Suprapubic skin (tissue), 4 donors: ENCODE measurements at regions not wholly inside any gene's neighbourhood (a gene's known extent, or its start where the extent isn't known, plus 50 kb on each side); places are given as distances from the start of the nearest gene placed in this dataset.

ENCODE experiments used
- DNase-seq, 2 donors: peaks; one replicate each; pipeline ENCODE4 v3.0.0-alpha.2; 2019; ENCODE audit warnings: low spot score in 2 of 2
- H3K27ac ChIP-seq: fragments of 200-600 bp; sonication (generic); one replicate; pipeline ENCODE4 v1.5.1; 2019
- H3K27me3 ChIP-seq: fragments of 200-600 bp; sonication (generic); one replicate; pipeline ENCODE4 v1.5.1; 2019
- H3K36me3 ChIP-seq: fragments of 200-600 bp; sonication (generic); one replicate; pipeline ENCODE4 v1.5.1; 2019
- H3K4me1 ChIP-seq: fragments of 200-600 bp; sonication (generic); one replicate; pipeline ENCODE4 v1.5.1; 2019
- H3K4me3 ChIP-seq: fragments of 200-600 bp; sonication (generic); one replicate; pipeline ENCODE4 v1.5.1; 2019; ENCODE audit warnings: mild to moderate bottlenecking
- H3K9me3 ChIP-seq: fragments of 200-600 bp; sonication (generic); one replicate; pipeline ENCODE4 v1.5.1; 2019
- EP300 ChIP-seq: sonication (generic); formaldehyde crosslinking; IDR thresholded peaks from one replicate; pipeline ENCODE4 v1.6.1; 2017; ENCODE audit warnings: antibody characterized with exemption
- POLR2A ChIP-seq, 2 donors: fragments of 450-650 bp; IDR thresholded peaks; one replicate each; pipeline ENCODE4 v1.6.1; 2017; ENCODE audit warnings: antibody characterized with exemption in 2 of 2, mild to moderate bottlenecking in 2 of 2, moderate library complexity in 2 of 2
- POLR2AphosphoS5 ChIP-seq, 3 donors: sonication (generic); formaldehyde crosslinking; IDR thresholded peaks; one replicate each; pipeline ENCODE4 v1.6.1; 2017; ENCODE audit warnings: antibody characterized with exemption in 3 of 3
- WGBS: methylation state at CpG from one replicate; pipeline ENCODE4 v1.1.5; 2018; 5-methylcytosine and 5-hydroxymethylcytosine counted together
- TF ChIP-seq, protein P1 (sequence below), 2 donors: fragments of 200-600 bp in 1 of 2; fragments of 450-650 bp in 1 of 2; sonication (generic) in 1 of 2; IDR thresholded peaks; one replicate each; pipeline ENCODE4 v1.5.1; 2016 to 2019; ENCODE audit warnings: antibody characterized with exemption in 2 of 2, mild to moderate bottlenecking in 1 of 2, moderate library complexity in 1 of 2

DNA sequence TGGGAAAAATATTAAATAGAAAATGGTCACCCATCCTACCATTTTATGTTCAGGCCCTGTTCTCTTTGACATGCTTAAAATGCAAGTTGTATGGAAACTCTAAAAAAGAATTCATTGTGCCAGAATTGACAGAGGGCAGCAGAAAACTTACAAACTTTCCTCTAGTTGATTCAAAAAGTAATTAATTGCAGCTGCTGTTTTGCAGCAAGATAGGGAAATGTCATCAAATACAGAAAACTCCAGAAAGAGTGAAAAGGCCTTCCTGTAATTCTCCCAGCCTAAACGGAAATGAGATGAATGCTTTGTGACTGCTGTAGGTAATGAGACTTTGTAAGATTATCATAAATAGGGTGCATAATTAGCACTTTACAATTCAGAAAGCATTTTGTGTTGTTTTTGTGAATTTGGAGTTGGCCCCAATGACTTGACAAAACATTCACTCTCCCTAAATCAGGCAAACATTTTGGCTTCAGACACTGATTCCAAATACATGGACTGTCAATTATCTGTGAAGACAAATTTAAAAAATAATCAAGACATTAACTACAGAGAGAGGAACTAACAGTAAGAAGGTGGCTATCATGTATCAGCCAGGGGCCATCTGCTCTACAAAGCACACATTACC, 861.8 kb downstream of the SQOR start:
- no peaks in the 10 kb centered on the region for H3K36me3 ChIP-seq

DNA sequence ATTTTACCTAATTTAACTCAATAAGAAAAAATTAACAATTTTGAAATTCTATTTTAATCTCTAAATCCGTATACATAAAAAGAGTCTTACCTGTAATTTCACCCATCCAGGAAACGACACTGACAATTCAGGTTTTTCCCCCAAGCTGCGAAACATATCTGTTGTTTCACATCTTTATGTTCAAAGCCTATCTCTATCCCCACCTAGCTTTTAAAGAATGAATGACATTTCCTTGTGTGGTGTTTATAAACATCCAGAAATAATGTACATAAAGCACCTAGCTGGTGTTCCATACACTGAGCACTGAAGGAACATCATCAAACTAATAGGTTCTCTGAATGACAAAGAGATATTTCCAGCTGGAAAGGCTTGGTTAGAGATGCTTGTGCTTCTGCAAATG, 867.8 kb downstream of the SQOR start:
- no peak for TF ChIP-seq EP300
- no peak for TF ChIP-seq POLR2AphosphoS5 (IDR thresholded peaks at IDR 0.05)
- no peak for TF ChIP-seq POLR2A (IDR thresholded peaks at IDR 0.05)
- TF ChIP-seq, protein P1, sequence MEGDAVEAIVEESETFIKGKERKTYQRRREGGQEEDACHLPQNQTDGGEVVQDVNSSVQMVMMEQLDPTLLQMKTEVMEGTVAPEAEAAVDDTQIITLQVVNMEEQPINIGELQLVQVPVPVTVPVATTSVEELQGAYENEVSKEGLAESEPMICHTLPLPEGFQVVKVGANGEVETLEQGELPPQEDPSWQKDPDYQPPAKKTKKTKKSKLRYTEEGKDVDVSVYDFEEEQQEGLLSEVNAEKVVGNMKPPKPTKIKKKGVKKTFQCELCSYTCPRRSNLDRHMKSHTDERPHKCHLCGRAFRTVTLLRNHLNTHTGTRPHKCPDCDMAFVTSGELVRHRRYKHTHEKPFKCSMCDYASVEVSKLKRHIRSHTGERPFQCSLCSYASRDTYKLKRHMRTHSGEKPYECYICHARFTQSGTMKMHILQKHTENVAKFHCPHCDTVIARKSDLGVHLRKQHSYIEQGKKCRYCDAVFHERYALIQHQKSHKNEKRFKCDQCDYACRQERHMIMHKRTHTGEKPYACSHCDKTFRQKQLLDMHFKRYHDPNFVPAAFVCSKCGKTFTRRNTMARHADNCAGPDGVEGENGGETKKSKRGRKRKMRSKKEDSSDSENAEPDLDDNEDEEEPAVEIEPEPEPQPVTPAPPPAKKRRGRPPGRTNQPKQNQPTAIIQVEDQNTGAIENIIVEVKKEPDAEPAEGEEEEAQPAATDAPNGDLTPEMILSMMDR (IDR thresholded peaks at IDR 0.05): no peak
- H3K36me3 ChIP-seq: no peaks in the 10 kb centered on the region
- no peak overlapping the region for H3K27ac ChIP-seq
- WGBS: 37% methylated on average over 3 of the region's 3 CpGs
- no peak for DNase-seq
- no peaks in the 10 kb centered on the region for H3K4me1 ChIP-seq
- H3K9me3 ChIP-seq: no peaks in the 10 kb centered on the region
- H3K4me3 ChIP-seq: no peak overlapping the region
- no peaks in the 10 kb centered on the region for H3K27me3 ChIP-seq

More for the DNA sequence above, 861.8 kb downstream of the SQOR start:
- no peak overlapping the region for H3K4me3 ChIP-seq
- 31% methylated on average over 1 of the region's 1 CpG for WGBS
- H3K9me3 ChIP-seq: peaks cover 3% of the 10 kb centered on the region
- H3K27ac ChIP-seq: no peak overlapping the region
- DNase-seq: no peak
- H3K27me3 ChIP-seq: no peaks in the 10 kb centered on the region
- H3K4me1 ChIP-seq: no peaks in the 10 kb centered on the region
- TF ChIP-seq POLR2A (IDR thresholded peaks at IDR 0.05): no peak
- no peak for TF ChIP-seq POLR2AphosphoS5 (IDR thresholded peaks at IDR 0.05)
- TF ChIP-seq, protein P1 (IDR thresholded peaks at IDR 0.05): no peak
- TF ChIP-seq EP300: no peak

DNA sequence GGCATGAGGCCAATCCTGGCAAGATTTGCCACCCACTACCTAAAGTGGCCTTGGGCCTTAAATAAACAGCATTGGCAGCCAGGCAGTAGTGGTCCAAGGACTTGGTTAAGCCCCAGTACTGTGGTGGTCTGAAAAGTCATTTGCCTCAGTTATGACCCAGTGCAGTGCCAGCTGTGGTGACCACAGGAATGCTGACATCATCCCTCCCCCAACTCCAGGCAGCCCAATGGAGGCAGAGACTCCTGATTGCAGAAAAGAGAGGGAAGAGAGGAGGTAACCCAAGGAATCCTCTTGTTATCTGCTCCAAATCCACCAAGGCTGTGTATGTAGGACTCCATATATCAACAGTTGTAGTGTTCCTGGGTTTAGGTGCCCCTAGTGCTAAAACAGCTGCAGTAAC, 883.6 kb downstream of the SQOR start:
- TF ChIP-seq EP300 (no peak), POLR2AphosphoS5 (IDR thresholded peaks at IDR 0.05) (no peak), POLR2A (IDR thresholded peaks at IDR 0.05) (no peak)
- TF ChIP-seq, protein P1 (IDR thresholded peaks at IDR 0.05): no peak

DNA sequence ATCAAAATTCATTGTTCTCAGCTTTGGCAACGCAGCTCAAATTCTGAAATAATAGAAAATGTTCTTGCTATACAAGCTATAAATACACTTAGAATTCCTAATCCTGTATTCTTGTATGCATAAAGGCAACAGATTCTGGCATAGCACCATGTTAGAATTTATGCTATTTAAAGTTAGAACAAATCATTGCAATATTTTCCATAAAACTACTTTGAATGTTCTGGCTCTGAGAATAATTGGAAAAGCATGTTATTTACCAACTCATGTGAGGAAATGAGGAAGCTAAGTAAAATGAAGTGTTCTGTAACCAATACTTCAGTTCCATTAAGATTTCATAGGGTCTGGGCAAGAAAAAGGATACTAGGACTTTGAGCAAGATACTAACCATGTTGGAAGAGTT, 888.9 kb downstream of the SQOR start:
- no peaks in the 10 kb centered on the region for H3K4me1 ChIP-seq
- 67% methylated on average over 1 of the region's 1 CpG for WGBS
- H3K36me3 ChIP-seq: no peaks in the 10 kb centered on the region
- H3K9me3 ChIP-seq: no peaks in the 10 kb centered on the region
- DNase-seq: no peak
- no peak overlapping the region for H3K4me3 ChIP-seq
- TF ChIP-seq POLR2A (IDR thresholded peaks at IDR 0.05) (no peak), POLR2AphosphoS5 (IDR thresholded peaks at IDR 0.05) (no peak), EP300 (no peak)
- TF ChIP-seq, protein P1 (IDR thresholded peaks at IDR 0.05): no peak
- no peaks in the 10 kb centered on the region for H3K27me3 ChIP-seq
- no peak overlapping the region for H3K27ac ChIP-seq

More for the DNA sequence above, 883.6 kb downstream of the SQOR start:
- Histone ChIP-seq H3K27ac (no peak overlapping the region), H3K4me1 (no peaks in the 10 kb centered on the region), H3K27me3 (no peaks in the 10 kb centered on the region), H3K4me3 (no peak overlapping the region), H3K36me3 (no peaks in the 10 kb centered on the region), H3K9me3 (no peaks in the 10 kb centered on the region)
- no peak for DNase-seq

DNA sequence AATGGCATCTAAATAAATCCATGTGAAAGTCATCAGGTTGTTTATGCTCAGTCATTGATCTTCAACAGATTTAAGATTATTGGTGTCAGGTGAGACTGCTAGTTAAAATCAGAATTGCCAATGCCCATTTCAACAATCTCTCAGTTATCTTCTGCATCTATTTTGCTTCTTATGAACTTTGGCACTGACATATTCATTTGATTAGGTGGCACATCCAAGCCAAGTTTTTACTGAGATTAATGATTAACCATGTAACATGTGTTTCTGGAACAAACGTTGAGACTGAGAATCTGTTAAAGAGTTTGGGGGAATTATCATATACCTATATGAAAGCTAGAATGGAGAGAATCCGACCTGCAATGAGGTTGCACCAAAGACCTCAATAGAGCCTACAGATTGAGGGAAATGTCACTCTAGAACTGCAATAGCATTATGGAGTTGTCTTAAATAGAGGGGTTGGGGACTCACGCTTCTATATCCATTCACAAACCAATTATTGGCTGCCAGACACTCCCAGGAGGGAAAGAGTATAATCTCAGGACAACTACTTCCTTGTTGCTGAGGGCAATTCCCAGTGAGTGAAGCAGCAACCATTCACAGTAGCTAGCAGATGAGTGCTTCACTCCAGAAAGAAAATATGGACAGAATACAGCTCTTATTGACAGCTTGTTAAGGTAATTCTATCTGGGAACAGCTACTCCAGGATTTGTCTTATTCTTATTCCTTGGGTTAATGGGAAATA, 891.3 kb downstream of the SQOR start:
- TF ChIP-seq, protein P1 (IDR thresholded peaks at IDR 0.05): no peak
- TF ChIP-seq EP300 (no peak), POLR2A (IDR thresholded peaks at IDR 0.05) (no peak), POLR2AphosphoS5 (IDR thresholded peaks at IDR 0.05) (no peak)
- 38% methylated on average over 3 of the region's 3 CpGs for WGBS

More for the DNA sequence above, 891.3 kb downstream of the SQOR start:
- H3K4me3 ChIP-seq: no peak overlapping the region
- H3K9me3 ChIP-seq: no peaks in the 10 kb centered on the region
- no peaks in the 10 kb centered on the region for H3K27me3 ChIP-seq
- H3K4me1 ChIP-seq: no peaks in the 10 kb centered on the region
- H3K36me3 ChIP-seq: no peaks in the 10 kb centered on the region
- no peak overlapping the region for H3K27ac ChIP-seq
- DNase-seq: no peak
